BE2C (cell line): ENCODE measurements at regions not wholly inside any gene's neighbourhood (a gene's known extent, or its start where the extent isn't known, plus 50 kb on each side); places are given as distances from the start of the nearest gene placed in this dataset.

ENCODE experiments used
- DNase-seq: peaks from one replicate; pipeline ENCODE4 v3.0.0-alpha.2; 2020
- H3K27me3 ChIP-seq: fragments of 250-450 bp; sonication (Bioruptor Pico); 2 replicates; pipeline ENCODE4 v1.5.1; 2020; ENCODE audit warnings: mild to moderate bottlenecking
- H3K36me3 ChIP-seq: fragments of 250-450 bp; sonication (Bioruptor Pico); 2 replicates; pipeline ENCODE4 v1.5.1; 2020; ENCODE audit warnings: mild to moderate bottlenecking
- H3K4me1 ChIP-seq: fragments of 250-450 bp; sonication (Bioruptor Pico); 2 replicates; pipeline ENCODE4 v1.5.1; 2020
- H3K4me3 ChIP-seq: 2 replicates; pipeline ENCODE4 v1.5.1; 2011; ENCODE audit warnings: low read depth, low read length
- H3K9me3 ChIP-seq: fragments of 250-450 bp; sonication (Bioruptor Pico); 2 replicates; pipeline ENCODE4 v1.5.1; 2020
- TF ChIP-seq, protein P1 (sequence below): IDR thresholded peaks from 2 replicates; pipeline ENCODE4 v1.5.1; 2012; ENCODE audit warnings: mild to moderate bottlenecking, low read depth, low read length

DNA sequence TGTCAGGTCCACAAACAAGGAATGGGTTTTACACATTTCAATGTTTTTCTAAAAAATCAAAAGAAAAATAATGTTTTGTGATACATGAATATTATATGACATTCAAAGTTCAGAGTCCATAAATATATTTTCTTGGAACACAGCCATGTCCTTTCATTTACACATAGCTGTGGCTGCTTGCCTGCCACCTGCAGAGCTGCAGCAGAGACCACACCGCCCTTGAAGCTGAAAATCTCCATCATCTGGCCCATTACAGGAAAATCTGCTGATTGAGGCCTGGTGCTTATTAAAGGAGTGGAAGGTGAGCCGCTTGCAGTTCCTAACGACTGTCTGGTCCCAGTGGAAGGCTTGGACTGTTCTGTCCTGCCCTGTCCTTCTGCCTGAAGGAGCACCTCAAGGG lies 232.6 kb upstream of the ADAMTS16 start:
- TF ChIP-seq, protein P1, sequence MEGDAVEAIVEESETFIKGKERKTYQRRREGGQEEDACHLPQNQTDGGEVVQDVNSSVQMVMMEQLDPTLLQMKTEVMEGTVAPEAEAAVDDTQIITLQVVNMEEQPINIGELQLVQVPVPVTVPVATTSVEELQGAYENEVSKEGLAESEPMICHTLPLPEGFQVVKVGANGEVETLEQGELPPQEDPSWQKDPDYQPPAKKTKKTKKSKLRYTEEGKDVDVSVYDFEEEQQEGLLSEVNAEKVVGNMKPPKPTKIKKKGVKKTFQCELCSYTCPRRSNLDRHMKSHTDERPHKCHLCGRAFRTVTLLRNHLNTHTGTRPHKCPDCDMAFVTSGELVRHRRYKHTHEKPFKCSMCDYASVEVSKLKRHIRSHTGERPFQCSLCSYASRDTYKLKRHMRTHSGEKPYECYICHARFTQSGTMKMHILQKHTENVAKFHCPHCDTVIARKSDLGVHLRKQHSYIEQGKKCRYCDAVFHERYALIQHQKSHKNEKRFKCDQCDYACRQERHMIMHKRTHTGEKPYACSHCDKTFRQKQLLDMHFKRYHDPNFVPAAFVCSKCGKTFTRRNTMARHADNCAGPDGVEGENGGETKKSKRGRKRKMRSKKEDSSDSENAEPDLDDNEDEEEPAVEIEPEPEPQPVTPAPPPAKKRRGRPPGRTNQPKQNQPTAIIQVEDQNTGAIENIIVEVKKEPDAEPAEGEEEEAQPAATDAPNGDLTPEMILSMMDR, result no peak
- no peaks in the 10 kb centered on the region for H3K4me1 ChIP-seq
- H3K4me3 ChIP-seq, result no peak overlapping the region
- DNase-seq, result no peak
- peaks cover 3% of the 10 kb centered on the region; the same call in 1 of the 2 replicates for H3K27me3 ChIP-seq
- no peaks in the 10 kb centered on the region for H3K9me3 ChIP-seq
- no peaks in the 10 kb centered on the region for H3K36me3 ChIP-seq

DNA sequence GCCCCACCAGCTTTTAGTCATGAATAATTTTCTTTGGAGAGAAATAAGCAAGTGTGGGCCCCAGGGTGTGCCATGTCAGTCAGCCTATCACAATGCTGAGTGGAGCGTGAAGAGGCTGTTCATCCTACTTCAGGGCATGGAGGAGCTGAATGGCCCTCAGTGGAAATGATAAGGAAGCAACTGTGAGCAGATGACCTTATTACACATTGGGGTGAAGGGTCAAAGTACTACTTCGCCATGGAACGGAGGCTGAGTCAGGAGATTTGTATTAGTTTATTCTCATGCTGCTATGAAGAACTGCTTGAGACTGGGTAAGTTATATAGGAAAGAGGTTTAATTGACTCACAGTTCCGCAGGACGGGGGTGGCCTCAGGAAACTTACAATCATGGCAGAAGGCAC lies 231.0 kb upstream of the ADAMTS16 start:
- H3K9me3 ChIP-seq, result no peaks in the 10 kb centered on the region
- H3K36me3 ChIP-seq, result no peaks in the 10 kb centered on the region
- H3K4me3 ChIP-seq, result no peak overlapping the region
- H3K27me3 ChIP-seq, result peaks cover 3% of the 10 kb centered on the region; the same call in 1 of the 2 replicates
- DNase-seq, result no peak
- TF ChIP-seq, protein P1, result no peak
- no peaks in the 10 kb centered on the region for H3K4me1 ChIP-seq

DNA sequence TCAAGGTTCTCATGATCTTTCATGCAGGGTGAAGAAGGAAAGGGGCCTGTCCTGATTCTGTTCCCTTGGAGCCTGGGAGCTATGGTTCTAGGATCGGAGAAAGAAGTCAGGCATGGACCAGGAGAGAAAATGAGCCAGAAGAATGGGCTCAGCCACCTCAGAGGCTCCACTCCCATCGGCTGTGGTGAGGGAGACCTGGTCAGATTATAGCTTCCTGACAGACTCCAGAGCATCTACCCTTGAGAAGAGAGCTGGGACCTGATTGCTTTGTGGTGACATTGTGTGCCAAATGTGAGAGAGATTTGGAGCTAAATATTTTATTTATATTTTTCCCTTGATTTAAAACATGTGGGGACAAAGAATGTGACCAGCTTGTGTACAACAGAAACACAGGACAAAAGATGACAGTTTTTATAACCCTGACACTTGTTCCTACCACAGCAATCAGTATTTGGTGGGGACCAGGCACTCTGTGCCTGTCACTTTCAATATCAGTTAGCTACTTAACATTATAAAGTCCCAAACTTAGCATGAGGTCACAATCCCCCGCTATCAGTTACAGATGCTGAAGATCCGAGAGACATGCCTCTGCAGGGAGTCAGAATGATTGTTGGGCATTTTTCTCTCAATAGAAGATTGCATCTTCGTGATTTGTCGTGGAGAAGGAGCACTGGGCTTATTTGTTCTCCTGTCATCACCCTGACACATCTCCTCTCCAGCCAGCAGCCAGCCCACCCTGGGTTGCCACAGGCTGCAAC lies 228.3 kb upstream of the ADAMTS16 start:
- Histone ChIP-seq H3K27me3 (peaks cover 3% of the 10 kb centered on the region; the same call in 1 of the 2 replicates), H3K36me3 (no peaks in the 10 kb centered on the region), H3K9me3 (no peaks in the 10 kb centered on the region), H3K4me3 (no peak overlapping the region), H3K4me1 (no peaks in the 10 kb centered on the region)
- TF ChIP-seq, protein P1, result no peak
- DNase-seq, result no peak

DNA sequence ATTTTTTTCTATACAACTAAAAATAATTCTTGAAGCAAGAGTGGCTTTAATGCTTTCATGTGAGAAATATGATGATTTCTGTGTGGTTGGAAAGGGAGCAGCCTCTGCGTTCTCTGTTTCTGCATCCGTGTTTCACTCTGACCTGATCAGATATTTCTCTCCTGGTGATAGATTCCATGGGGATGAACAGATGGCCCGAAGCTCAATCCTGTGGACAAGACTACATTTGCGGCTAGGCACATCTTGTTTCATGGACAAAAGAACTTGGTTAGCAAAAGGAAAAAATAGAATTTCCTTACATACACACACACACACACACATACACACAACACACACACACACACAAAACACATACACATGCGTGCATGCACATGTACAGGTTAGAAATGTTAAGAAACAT lies 218.2 kb upstream of the ADAMTS16 start:
- TF ChIP-seq, protein P1, result no peak
- Histone ChIP-seq H3K36me3 (no peaks in the 10 kb centered on the region), H3K4me1 (no peaks in the 10 kb centered on the region), H3K9me3 (no peaks in the 10 kb centered on the region), H3K4me3 (no peak overlapping the region), H3K27me3 (peaks cover 4% of the 10 kb centered on the region; the same call in 1 of the 2 replicates)
- no peak for DNase-seq

DNA sequence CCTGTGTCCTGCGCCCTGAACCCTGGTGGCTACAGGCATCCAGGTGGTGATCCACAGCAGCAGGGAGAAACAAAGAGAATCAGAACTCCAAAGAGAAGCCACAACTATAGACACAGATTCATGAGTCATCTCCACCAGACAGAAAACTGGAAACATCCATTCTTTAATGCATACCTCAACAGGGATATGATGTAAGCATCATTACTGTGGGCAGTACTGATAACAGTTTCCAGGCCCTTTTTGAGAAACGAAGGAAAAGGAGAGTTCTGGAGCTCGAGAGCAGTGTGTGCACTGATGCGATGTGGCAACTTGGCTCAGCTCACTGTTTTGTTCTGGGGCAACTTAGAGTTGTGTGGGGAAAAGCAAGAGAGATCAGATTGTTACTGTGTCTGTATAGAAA lies 215.6 kb upstream of the ADAMTS16 start:
- Histone ChIP-seq H3K9me3 (no peaks in the 10 kb centered on the region), H3K4me3 (no peak overlapping the region), H3K4me1 (no peaks in the 10 kb centered on the region), H3K36me3 (no peaks in the 10 kb centered on the region), H3K27me3 (no peaks in the 10 kb centered on the region)
- TF ChIP-seq, protein P1, result no peak
- no peak for DNase-seq

DNA sequence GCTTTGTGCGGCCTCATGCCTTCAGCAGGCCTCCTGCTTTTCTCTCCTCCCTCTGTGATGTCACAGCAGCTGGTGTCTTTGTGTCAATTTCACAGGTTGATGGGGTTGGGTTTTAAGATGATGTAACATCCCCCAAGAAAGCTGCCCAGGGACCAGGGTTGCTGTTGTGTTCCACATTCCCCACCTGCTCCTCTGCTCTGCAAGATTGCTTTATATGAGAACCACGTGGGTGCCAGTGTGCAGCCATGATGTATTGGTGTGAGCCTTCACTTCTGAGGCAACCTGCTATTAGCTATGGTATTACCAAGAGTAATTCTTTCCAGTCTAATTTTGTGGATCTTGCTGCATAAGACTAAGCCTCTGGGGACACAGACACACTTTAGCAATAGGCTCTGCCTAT lies 213.0 kb upstream of the ADAMTS16 start:
- H3K9me3 ChIP-seq, result no peaks in the 10 kb centered on the region
- no peak for DNase-seq
- no peaks in the 10 kb centered on the region for H3K4me1 ChIP-seq
- no peaks in the 10 kb centered on the region for H3K27me3 ChIP-seq
- H3K36me3 ChIP-seq, result no peaks in the 10 kb centered on the region
- no peak overlapping the region for H3K4me3 ChIP-seq
- TF ChIP-seq, protein P1, result no peak
